OCI-LY3 (cell line): ENCODE measurements at regions not wholly inside any gene's neighbourhood (a gene's known extent, or its start where the extent isn't known, plus 50 kb on each side); places are given as distances from the start of the nearest gene placed in this dataset.

Experiments
- CTCF ChIP-seq: fragments of 200-600, 300-600 bp; sonication (generic); IDR thresholded peaks from 2 replicates; pipeline ENCODE4 v1.5.1; 2014; ENCODE audit warnings: antibody characterized with exemption, low read length, low read depth
- EZH2phosphoT487 ChIP-seq: fragments of 200-600 bp; shearing (Covaris generic); IDR thresholded peaks from 2 replicates; pipeline ENCODE4 v1.6.1; 2018; ENCODE audit warnings: antibody characterized with exemption, mixed run types, low read depth

- TF ChIP-seq CTCF (no peak), EZH2phosphoT487 (no peak)
These were observed 369.7 kb downstream of the EPHA4 start for GRCh38 chr2:221202431-221202830.
